Activated T-cell treated with anti-CD3 and anti-CD28 coated beads for 4 hours (primary cell): ENCODE measurements at regions not wholly inside any gene's neighbourhood (a gene's known extent, or its start where the extent isn't known, plus 50 kb on each side); places are given as distances from the start of the nearest gene placed in this dataset.

Experiments used
- DNase-seq: peaks from one replicate; pipeline ENCODE4 v3.0.0-alpha.2; 2020

DNA sequence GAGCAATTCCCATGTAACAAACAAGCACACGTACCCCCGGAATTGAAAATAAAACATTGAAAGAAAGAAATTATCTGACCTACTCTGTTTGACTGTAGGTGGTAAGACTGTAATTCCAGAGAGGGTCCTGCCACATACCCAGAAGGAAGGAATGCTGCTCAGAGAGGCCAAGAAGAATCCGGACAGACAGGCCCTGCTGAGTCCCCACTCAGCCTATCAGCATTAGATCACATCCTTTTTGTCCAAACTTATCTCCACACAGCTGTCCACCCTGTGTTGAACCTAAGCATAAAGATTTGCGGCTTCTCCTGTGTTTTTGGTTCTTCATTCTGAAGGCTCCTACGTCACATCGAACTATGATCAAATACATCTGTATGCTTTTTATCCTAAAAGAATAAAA is 591.9 kb downstream of the QKI start:
- DNase-seq = no peak

DNA sequence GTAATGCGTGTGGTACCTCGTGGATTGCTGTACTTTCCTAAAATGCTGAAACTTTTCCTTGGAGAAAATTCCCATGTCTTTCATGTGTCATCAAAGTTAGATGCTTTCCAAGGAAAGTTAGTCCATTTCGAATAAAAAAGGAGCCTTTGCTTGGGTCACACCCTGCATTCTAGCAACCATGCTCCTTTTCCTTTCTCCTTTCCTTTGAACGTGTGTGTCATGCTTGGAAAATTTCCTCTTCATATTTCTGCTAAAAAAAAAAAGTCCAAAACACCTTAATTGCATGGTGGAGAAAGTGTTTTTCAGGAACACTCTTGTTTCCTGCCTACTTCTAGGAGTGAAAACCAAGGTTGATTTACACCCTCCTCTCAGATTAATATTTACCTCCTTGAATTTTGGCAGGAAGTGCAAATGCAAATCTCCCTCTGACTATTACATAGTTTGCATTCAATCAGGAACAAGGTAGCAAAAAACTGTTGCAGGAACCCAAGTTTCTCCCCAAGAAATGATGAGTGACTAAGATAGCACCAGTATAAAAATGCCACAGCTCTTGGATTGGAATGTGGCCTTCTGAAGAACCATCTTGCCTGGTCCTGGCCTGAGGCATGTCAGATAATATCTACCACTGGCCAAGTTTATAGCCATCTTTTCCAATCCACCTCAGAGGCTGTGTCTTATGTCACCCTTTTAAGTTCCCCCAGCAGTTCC is 590.6 kb downstream of the QKI start:
- no peak for DNase-seq

DNA sequence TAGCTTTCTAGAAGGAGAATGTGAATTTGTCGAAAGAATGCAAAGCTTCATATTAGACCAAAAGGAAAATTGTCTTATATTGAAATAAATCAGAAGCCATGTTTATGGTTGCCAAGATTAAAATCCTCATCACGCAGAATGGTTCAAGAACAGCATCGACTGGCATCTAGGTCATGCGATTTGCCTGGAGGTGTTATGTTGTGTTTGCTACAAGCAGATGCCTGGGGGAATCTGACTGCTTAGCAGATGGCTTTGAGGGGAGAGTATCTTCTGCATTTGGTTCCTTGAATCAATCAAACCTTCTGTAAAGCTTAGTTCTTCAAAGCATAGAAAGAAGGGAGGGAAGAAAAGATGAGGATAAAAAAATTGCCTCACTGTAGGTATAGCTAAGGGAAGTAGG is 585.8 kb downstream of the QKI start:
- DNase-seq = no peak

DNA sequence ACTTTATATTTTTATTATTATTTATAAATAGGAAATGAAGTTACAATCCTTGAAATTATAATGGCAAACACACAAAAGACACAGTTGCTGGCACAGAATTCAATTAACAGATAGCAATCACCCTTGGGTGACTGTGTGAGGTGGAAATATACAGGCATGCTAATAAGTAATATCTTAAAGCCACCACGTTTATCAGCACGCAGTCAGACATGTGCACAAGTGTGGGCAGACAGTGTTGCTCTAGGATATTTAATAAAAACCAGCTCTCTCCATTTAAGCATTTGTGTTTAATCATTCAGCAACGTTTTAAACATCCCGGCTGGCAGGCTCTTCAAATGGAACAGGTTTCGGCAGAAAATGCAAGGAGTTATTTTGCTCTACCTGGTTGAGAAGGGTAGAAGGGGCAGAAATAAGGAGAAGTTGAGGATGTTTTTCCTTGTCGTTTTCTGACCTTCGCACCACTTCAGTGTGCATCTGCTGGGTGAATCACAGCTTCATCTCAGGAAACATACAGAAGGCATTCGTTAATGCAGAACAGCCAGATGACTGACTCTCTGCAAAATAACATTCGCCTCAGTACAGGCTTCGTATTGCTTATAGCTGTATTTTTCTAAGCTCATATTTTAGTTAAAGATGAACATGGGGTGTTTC is 585.1 kb downstream of the QKI start:
- DNase-seq = no peak

DNA sequence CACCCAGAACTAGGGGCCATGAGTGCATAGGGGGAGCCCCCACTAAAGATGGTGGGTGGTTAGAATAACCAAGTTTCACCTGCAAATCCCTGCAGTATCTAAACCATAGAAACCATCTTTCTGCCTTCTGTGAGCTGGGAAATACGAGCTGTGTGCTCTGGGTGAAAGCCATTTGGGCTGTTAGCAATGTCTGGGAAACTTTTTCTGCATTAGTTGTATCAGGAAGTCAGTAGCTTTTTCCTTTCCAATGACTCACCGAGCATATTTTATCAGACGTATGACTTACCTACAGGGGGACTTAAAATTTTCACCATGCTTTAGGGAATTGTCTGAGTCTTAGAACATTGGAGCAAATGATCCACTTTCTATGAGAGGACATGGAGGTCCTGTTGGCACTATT is 584.0 kb downstream of the QKI start:
- no peak for DNase-seq

DNA sequence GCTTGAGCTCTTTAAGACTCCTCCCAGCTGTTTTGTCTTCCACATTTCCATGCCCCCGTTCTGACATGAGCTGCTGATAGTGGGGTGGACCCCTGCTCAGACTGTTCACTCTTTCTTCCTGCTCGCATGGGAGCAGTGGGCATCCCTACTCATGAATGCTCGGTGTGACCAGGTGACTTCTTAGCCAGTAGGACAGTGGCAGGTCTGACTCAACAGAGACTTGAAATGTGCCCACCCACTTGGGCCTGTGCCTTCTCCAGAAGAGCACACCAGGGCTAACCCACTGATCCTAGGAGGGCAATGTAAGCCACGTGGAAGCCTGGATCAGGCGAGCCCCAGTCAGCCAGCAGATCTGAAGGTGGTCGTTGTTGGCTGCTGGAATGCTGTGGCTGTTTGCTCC is 582.0 kb downstream of the QKI start:
- no peak for DNase-seq

DNA sequence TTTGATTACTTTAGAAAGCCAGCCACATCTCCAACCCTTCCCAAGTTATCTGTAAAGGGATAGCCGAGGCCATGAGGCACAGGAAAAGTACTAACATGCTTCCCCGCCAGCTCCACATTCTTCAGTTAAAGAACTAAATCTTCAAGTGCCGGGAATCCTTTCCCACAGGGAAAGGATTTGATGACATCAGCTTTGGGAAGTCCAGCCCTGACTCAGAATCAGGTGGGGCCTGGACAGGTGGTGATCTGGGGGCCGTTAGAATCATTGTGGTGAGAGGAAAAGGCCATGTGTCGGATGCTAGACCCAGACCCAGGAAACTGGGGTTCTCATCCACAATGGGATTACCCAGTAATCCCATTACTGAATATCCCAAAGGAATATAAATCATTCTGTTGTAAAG is 580.0 kb downstream of the QKI start:
- no peak for DNase-seq

DNA sequence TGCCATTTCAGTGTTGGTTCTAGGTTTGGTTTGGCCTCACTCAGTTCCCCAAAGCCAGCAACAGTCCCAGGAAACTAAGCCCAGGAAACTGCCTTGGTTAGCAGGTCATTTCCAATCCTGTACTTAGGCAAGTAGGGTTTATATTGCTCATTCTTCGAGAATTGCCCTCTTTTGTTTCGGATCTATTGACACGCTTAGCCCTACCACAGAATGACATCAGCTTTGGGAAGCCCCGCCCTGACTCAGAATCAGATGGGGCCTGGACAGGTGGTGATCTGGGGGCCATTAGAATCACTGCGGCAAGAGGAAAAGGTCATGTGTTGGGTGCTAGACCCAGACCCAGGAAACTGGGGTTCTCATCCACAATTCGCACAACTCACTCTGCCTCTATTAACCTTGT is 578.2 kb downstream of the QKI start:
- no peak for DNase-seq

DNA sequence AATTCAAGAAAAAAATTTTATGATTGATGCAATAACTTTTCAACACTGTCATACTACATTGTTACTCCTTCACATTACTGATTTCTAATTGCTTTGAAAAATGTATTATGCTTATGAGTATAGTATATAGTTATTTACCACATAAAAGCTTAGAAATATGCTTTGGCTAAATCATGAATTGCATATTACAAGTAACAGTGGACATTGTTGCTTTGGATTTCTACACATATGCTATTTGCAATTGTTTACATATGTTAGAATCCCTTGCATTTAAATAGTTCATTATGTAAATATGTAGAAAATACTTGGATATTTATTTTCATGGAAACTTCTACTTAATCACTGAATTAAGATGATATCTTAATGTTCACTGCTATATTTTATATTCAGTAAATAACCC is 577.5 kb downstream of the QKI start:
- DNase-seq = no peak

DNA sequence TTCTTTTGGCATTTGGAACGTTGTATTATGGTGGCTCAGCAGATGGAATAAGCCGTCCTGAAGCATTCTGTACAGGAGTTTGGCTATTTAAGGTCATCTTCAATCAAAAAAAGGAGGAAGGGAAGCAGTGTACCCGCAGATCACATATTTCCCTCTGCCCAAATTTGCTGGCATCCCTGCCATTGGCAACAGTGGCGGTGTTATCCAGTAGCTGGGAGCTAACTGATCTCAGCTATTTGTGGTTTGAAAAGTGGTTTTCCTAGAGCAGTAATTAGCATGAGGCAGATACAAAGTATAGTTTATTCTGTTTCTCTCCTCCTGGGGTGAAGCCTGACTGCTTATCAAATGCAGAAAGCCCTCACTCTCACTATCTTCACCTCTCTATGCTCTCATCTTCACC is 576.8 kb downstream of the QKI start:
- no peak for DNase-seq

DNA sequence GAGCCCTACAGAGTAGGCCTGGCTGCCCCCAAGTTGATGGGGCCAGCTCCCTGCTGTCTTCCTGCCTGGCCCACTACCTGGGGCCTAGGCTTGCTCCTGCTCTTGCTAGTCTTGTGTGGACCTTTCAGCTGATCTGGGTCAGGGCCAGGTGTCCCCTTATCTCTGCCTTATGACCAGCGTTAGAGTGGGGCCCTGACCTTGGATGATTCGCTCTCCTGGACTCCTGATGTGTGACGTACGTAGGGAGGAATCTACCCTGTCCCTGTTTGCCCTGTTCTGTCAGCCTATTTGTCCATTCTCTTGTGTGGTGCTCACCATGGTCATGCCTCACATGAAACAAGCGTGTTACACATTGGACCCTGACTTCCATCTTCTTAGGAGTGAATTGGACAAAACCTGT is 571.8 kb downstream of the QKI start:
- no peak for DNase-seq

DNA sequence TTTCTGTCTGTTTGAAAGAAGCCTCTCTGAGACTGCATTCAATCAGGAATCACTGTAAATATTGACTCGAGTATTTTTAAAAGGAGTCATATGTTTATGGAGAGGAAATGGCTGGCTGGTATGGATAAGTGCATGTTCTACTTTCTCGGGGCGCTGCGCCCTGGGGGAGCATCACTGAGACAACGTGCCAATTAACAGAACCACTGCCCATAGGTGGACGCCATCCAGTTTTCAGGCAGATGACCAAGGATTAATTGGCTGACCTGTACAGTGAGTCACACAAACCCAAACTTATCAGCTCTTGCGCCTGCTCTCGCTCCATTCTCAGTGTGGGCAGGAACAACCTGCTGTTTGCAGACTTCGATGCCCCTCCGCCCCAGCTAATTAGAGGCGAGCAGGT is 571.2 kb downstream of the QKI start:
- no peak for DNase-seq

DNA sequence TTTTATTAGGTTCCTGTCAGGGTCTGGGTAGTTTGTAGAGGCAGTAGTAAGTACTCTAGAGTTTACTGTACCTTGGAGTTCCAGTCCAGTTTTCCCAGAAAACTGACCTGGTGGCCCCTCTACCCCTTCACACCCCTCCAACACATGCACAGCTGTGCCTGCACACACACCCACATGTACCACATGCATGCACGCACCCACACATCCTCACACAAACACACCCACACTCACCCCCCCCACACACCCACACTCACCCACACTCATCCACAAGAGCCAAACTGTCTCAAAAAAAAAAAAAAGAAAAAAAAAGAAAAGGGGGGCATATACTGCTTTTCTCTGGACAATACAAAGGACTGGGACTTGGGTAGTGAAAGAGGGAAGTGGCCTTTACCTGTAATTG is 570.5 kb downstream of the QKI start:
- DNase-seq = no peak

DNA sequence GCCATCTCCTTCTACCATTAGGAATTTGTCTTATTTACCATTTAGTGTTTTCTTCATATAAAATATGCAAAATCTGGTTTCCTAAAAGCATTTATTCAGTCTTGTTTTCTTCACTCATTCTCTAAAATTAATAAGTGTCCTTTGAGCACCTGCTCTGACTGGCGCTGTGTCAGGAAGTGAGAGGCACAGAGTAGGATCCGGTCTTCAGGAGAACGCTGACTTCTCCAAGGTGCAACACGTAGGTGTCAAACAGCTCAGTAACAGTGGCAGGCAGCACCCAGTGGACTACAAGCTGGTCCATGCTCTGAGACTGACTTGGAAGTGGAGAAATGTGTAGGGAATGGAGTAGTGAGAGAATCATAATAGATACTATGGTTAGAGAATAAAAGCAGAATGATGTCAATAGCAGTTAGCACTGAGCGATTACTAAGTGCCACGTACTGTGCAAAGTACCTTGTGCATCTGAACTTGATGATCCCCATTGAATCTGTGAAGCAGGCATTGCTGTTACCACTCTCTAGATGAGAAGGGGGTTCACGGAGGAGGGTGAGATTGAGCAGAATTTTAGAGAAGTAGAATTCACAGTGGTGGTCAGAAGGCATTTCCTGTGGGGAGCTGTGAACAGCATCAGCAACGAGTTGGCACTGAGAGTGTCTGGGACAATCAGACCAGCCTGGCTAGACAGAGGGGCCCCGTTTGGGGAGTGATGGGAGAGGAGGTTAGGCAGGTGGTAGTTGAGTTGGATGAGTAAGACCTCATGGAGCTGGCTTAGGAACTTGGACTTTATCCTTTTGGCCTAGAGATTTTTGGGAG is 569.8 kb downstream of the QKI start:
- no peak for DNase-seq

DNA sequence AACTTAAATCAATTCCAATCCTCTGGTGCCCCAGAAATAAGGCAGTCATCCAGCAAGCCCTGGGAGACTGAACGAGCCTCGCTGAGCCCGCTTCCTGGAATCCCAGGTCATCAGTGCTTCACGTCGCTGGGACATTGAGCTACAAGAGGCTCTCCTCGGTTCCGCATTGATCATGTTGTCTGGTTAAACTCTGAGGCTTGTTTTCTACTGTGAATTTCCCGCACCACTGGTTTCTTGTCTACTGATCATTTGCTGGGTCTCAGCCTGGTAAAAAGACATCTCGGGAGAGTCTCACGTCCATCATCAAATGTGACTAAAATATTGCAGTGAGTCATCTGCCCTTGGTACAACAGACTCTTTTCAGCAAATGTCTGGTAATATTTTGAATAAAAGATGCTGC is 569.2 kb downstream of the QKI start:
- no peak for DNase-seq

DNA sequence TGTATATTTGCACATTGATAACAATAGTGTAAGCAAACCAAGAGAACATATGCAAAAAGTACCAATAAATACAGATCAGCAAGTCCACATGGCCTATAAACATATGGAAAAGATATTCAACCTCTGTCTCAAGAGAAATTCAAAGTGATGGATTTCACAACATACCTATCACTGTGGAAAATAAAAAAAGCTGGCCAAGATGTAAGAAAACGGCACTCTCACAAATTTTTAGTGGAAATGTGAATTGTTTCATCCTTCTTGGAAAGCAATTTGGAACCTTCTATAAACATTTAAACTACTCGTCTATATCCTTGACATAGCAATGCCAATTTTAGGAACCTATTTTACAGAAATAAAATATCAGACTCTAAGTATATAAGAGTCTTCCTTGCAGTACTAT is 559.8 kb downstream of the QKI start:
- no peak for DNase-seq

DNA sequence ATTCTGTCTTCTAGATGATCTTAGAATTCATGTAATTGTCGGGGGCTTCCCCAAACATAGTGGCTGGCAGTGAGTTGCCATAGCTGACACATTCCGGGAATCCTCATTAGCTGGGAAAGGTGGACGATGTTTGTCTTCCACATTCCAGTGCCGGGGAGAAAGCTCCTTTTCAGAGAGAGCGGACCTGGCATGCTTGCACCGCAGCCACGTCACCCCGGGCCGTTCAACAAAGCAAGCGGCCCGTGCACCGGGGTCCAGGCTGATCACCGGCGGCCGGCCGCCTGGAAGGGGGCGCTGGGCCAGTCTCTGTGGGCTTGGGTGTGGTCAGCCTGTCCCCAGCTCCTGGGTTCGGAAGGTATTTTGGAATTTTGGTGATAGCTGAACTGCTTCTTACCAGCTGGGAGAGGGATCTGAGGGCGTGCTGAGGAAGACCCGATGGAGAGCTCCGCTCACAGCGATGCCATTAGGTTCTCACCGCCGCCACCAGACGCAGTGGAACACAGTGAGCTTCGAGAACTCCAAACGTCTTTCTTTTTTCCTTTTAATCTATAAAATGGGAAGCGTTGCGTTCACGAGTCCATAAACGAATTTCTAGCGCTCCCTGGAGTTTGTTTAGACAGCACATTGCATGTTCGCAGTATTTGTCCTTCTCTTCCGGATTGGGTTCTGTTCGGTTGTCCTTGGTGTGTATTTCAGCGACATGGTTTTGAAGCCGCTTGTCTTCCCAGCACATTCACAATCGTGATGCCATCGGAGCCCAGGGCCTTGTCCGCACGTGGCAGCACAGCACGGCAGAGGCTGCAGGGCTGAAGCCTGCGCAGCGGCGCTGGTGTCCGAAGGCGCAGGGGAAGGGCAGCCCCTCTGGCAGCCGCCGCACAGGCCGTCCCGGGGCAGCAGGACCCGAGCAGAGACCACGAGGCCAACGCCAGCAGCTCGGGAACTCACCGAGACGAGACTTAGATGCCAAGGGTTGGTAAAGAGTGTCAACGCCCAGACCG is 557.6 kb downstream of the QKI start:
- DNase-seq = no peak

DNA sequence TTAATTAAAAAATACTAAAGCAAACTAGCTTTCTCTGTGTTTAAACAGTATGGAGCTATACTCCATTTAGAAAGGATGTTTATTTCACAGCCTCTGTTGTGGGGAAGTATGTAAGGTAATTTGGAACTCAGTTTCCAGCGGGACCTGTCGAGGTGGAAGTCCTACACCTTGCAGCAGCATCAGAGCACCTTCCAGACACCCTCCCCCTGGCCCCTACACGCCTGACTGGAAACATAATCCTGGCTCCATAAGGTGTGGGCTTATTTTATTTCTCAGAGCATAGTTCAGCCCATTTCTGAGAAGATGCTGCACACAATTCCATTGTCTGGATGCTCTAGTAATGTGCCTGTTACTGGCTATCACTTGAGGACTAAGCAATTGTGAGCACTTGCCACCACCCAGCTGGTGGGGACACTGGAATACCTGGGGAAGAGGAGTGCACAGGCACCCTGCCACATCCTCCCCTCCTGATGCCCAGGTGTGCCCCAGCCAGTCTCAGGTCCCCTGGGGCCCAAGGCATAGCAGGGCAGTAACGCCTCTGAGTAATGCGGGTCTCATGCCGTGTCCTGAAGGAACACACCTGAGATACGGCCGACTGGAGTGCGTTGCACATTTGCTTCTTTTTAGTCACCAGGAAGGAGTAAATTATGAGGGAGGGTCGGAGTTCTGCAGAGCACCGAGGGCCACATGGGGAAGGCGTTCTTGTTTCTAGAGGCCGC is 556.5 kb downstream of the QKI start:
- no peak for DNase-seq

DNA sequence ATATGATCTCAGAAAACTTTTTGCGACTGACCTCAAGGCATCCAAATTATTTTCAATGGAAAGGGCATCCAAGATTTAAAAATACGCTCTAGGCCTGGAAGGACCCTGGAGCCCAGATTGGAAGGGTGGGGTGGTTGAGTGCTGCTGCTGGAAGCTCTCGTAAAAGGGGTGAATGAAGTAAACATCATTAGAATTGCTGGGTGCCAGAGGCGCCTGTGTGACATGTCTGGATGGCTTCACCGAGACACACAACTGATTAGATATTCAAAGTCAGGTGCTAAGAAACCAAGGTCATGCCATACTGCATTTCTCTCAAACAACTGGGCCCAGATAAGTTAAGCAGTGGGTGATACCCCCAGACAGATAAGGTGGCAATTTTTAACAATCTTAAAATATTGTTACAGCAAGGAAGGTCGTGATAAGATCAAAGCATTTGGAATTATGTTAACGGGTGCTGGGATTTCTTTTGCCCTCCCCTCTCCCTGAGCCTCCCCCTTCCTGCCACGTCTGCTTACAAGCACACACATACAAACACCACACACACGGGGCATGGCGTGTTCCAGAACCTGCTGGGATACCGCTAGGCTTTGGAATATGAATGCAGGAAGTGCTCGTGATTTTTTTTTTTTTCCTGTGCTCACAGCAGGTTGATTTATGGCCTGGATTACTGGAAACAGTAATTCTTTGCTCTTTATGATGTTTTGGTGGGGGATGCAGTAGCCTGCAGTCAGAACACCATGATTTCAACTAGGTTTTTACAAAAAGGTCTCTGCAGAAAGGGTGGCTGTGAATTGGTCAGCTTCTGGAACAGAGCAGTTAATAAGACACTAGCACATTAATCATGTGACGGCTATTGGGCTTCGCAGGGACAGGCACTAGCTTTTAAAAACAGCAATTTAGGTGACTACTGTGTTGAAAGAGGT is 551.2 kb downstream of the QKI start:
- DNase-seq = no peak

DNA sequence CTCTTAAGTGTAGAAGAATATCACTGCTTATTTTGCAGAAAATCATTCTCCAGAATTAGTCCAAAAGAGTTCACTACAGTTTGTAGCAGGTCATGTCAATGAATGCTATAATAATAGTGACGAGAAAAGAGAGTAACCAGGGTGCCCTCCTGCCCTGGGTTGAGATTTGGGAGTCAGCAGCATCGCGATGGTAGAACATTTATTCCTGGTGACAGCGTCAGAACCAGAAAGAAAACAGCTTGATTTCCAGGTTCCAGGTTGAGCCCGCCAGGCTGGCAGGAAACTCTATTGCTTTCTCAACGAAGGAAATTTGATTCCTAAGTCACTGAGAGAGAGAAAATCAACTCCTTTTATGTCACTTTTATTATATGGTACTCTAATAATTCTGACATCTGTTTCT is 550.3 kb downstream of the QKI start:
- DNase-seq = no peak
